Body of pancreas (tissue), 4 donors: ENCODE measurements at regions not wholly inside any gene's neighbourhood (a gene's known extent, or its start where the extent isn't known, plus 50 kb on each side); places are given as distances from the start of the nearest gene placed in this dataset.

Experiments
- ATAC-seq: fragments of 150-250 bp; one replicate; pipeline ENCODE4 v1.9.1; 2016
- DNase-seq, 4 donors: peaks; one replicate each; pipeline ENCODE4 v3.0.0-alpha.2; 2019
- H3K27ac ChIP-seq, 4 donors: fragments of 200-600 bp; sonication (generic); 1 replicate in 3 of 4; 2 replicates in 1 of 4; pipeline versions ENCODE4 v1.5.1 to v1.6.1; 2016 to 2019; ENCODE audit warnings: mild to moderate bottlenecking in 1 of 4, mixed read lengths in 1 of 4, moderate library complexity in 1 of 4
- H3K27me3 ChIP-seq, 2 donors: fragments of 200-600 bp; sonication (generic); one replicate each; pipeline ENCODE4 v1.6.0; 2016; ENCODE audit warnings: mild to moderate bottlenecking in 1 of 2
- H3K36me3 ChIP-seq, 2 donors: fragments of 200-600 bp; sonication (generic); replicated peaks in 1 of 2; 2 replicates each; pipeline ENCODE4 v1.5.1; 2016; ENCODE audit warnings: low read depth in 2 of 2; ENCODE audit not compliant: insufficient read depth in 1 of 2
- H3K4me1 ChIP-seq: fragments of 200-600 bp; sonication (generic); one replicate; pipeline ENCODE4 v1.6.0; 2016
- H3K4me3 ChIP-seq, 2 donors: fragments of 200-600 bp; sonication (generic); 1 replicate in 1 of 2; 2 replicates in 1 of 2; pipeline ENCODE4 v1.5.1; 2016 to 2019
- H3K9me3 ChIP-seq, 3 donors: fragments of 200-600 bp; sonication (generic); 1 replicate in 2 of 3; 2 replicates in 1 of 3; pipeline ENCODE4 v1.5.1; 2016
- POLR2A ChIP-seq, 3 donors: fragments of 450-650 bp; IDR thresholded peaks; one replicate each; pipeline ENCODE4 v1.6.1; 2016; ENCODE audit warnings: antibody characterized with exemption in 3 of 3, mild to moderate bottlenecking in 2 of 3
- WGBS, 2 donors: methylation state at CpG; one replicate each; pipeline ENCODE4 v1.1.5; 2017; 5-methylcytosine and 5-hydroxymethylcytosine counted together
- intact Hi-C: fragments of 100-400 bp; cut with DNase I; formaldehyde crosslinking; loops from one replicate; pipeline ENCODE4 v1.15.1; 2023
- TF ChIP-seq, protein P1 (sequence below), 7 experiments: fragments of 450-650 bp in 4 of 7; fragments of 200-600 bp in 3 of 7; sonication (generic) in 3 of 7; IDR thresholded peaks; one replicate each; pipeline ENCODE4 v1.5.1; 2016 to 2019; ENCODE audit warnings: antibody characterized with exemption in 7 of 7

DNA sequence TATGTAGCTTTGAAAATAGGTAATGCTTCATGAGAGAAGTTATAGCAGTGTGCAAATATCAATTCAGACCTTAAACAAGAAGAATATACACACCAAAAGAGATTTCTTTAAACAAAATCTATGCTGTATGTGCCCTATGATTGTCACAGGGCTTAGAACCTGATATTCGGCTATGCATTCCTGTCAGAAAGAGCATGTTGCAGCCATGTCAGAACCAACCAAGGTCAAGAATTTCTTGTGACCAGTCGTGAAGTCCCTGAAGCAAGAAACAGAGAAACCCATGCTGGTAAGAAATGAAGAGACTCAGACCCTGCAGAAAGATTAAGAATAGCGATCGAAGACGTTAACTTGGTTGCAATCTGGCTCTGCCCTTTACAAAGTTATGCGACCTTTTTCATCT lies 210.3 kb upstream of the SPIN4 start:
- intact Hi-C loops, result no loop called here
- Histone ChIP-seq H3K27ac (peak overlapping the region in 2 of 4 donors; percentile 26 to 80), H3K4me1 (no peaks in the 10 kb centered on the region), H3K27me3 (no peaks in the 10 kb centered on the region), H3K9me3 (no peaks in the 10 kb centered on the region), H3K36me3 (no peaks in the 10 kb centered on the region), H3K4me3 (peak overlapping the region in 1 of 2 donors; percentile 1)
- ATAC-seq (peak; percentile 46), DNase-seq (no peak)
- WGBS, 2 donors, result 0 to 8% methylated on average over 6 of the region's 6 CpGs
- no peak for TF ChIP-seq POLR2A (IDR thresholded peaks at IDR 0.05)
- TF ChIP-seq, protein P1, sequence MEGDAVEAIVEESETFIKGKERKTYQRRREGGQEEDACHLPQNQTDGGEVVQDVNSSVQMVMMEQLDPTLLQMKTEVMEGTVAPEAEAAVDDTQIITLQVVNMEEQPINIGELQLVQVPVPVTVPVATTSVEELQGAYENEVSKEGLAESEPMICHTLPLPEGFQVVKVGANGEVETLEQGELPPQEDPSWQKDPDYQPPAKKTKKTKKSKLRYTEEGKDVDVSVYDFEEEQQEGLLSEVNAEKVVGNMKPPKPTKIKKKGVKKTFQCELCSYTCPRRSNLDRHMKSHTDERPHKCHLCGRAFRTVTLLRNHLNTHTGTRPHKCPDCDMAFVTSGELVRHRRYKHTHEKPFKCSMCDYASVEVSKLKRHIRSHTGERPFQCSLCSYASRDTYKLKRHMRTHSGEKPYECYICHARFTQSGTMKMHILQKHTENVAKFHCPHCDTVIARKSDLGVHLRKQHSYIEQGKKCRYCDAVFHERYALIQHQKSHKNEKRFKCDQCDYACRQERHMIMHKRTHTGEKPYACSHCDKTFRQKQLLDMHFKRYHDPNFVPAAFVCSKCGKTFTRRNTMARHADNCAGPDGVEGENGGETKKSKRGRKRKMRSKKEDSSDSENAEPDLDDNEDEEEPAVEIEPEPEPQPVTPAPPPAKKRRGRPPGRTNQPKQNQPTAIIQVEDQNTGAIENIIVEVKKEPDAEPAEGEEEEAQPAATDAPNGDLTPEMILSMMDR (IDR thresholded peaks at IDR 0.05), result no peak

GRCh38 chrX:63560601-63561218 lies 209.6 kb upstream of the SPIN4 start:
- Histone ChIP-seq H3K4me1 (no peaks in the 10 kb centered on the region), H3K36me3 (no peaks in the 10 kb centered on the region), H3K27me3 (no peaks in the 10 kb centered on the region), H3K4me3 (peak overlapping the region; percentile 5 to 70), H3K9me3 (no peaks in the 10 kb centered on the region), H3K27ac (peak overlapping the region; percentile 26 to 80 (median 68))
- DNase-seq (peak; percentile 59 to 76 (median 66)), ATAC-seq (peak; percentile 98)
- intact Hi-C loops, result no loop called here
- 0% methylated on average over 16 to 19 of the region's 20 CpGs for WGBS, 2 donors
- TF ChIP-seq, protein P1 (IDR thresholded peaks at IDR 0.05), result no peak
- peak in 2 of 3 donors; percentile 50 to 56 for TF ChIP-seq POLR2A (IDR thresholded peaks at IDR 0.05)

DNA sequence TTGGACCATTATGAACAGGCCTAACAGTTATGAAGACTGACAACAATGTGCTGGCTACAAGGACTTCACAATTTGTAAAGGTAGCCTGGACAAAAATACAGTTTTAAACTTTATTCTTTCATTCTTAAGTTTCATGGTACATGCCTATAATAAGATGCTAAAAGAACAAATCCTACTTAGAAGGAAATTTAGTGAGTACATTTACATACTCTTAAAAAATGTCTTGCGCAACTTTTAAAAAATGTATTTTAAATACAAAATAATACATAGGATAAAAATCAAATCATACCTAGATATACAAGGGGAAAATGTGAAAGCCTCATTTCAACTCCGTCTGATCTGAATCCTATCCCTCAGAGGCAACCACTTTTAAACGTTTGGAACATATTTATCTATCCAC lies 200.7 kb upstream of the SPIN4 start:
- DNase-seq, result no peak
- Histone ChIP-seq H3K27me3 (no peaks in the 10 kb centered on the region), H3K9me3 (no peaks in the 10 kb centered on the region), H3K4me3 (no peak overlapping the region), H3K27ac (no peak overlapping the region), H3K4me1 (no peaks in the 10 kb centered on the region), H3K36me3 (no peaks in the 10 kb centered on the region)
- intact Hi-C loops, result no loop called here
- TF ChIP-seq, protein P1 (IDR thresholded peaks at IDR 0.05), result no peak
- TF ChIP-seq POLR2A (IDR thresholded peaks at IDR 0.05), result no peak
- no peak for ATAC-seq
- WGBS, 2 donors, result 92 to 98% methylated on average over 3 of the region's 3 CpGs

DNA sequence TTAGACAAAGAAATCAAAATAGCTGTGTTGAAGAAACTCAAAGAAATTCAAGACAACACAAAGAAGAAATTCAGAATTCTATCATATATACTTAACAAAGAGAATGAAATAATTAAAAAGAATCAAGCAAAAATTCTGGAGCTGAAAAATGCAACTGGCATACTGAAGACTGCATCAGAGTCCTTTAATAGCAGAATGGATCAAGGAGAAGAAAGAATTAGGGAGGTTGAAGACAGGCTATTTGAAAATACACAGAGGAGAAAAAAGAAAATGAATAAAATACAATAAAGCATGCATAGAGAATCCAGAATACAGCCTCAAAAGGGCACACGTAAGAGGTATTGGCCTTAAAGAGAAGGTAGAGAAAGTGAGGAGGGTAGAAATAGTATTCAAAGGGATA lies 179.5 kb upstream of the SPIN4 start:
- TF ChIP-seq POLR2A (IDR thresholded peaks at IDR 0.05), result no peak
- TF ChIP-seq, protein P1 (IDR thresholded peaks at IDR 0.05), result no peak
- H3K27ac ChIP-seq, result no peak overlapping the region
- no peaks in the 10 kb centered on the region for H3K27me3 ChIP-seq
- intact Hi-C loops, result no loop called here
- H3K4me1 ChIP-seq, result no peaks in the 10 kb centered on the region
- no peaks in the 10 kb centered on the region for H3K36me3 ChIP-seq
- H3K4me3 ChIP-seq, result no peak overlapping the region
- DNase-seq (no peak), ATAC-seq (no peak)
- H3K9me3 ChIP-seq, result no peaks in the 10 kb centered on the region
- 95 to 100% methylated on average over 1 of the region's 1 CpG for WGBS, 2 donors

DNA sequence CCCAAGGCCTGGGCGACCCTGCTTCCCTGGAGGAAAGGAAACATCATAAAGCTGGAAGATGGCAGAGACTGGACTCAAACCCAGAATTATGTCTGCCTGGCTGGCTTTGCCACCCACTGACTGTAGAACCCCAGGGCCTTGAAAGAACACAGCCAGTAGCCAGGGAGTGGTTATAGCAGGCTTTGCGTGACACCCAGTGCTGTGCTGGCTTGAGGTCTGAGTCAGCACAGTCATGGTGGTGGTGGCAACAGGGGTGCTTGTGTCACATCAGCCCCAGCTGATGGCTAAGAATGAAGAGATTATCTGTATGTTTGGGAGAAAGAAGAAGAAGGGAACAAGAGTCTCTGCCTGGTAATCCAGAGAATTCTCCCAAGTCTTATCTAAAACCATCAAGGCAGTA lies 178.8 kb upstream of the SPIN4 start:
- Histone ChIP-seq H3K27me3 (no peaks in the 10 kb centered on the region), H3K36me3 (no peaks in the 10 kb centered on the region), H3K27ac (no peak overlapping the region), H3K4me3 (no peak overlapping the region), H3K9me3 (no peaks in the 10 kb centered on the region), H3K4me1 (no peaks in the 10 kb centered on the region)
- intact Hi-C loops, result no loop called here
- WGBS, 2 donors, result no CpG with 5 or more reads among the region's 2 CpGs
- DNase-seq, result no peak
- no peak for ATAC-seq
- TF ChIP-seq, protein P1 (IDR thresholded peaks at IDR 0.05), result no peak
- no peak for TF ChIP-seq POLR2A (IDR thresholded peaks at IDR 0.05)
